D721Med (cell line): ENCODE measurements at regions not wholly inside any gene's neighbourhood (a gene's known extent, or its start where the extent isn't known, plus 50 kb on each side); places are given as distances from the start of the nearest gene placed in this dataset.

ENCODE experiments used
- DNase-seq: peaks from one replicate; pipeline ENCODE4 v3.0.0; 2011; ENCODE audit warnings: low spot score; ENCODE audit not compliant: insufficient read length
- FAIRE-seq: peaks from 2 replicates; lab custom pipeline; 2011; peaks lifted over from hg19 to GRCh38; lab: Jason Lieb, UNC
- TF ChIP-seq, protein P1 (sequence below): IDR thresholded peaks from 2 replicates; pipeline ENCODE4 v1.5.1; 2012; ENCODE audit warnings: mild to moderate bottlenecking, control low read depth; ENCODE audit not compliant: insufficient read depth; ENCODE audit errors: missing control alignments

DNA sequence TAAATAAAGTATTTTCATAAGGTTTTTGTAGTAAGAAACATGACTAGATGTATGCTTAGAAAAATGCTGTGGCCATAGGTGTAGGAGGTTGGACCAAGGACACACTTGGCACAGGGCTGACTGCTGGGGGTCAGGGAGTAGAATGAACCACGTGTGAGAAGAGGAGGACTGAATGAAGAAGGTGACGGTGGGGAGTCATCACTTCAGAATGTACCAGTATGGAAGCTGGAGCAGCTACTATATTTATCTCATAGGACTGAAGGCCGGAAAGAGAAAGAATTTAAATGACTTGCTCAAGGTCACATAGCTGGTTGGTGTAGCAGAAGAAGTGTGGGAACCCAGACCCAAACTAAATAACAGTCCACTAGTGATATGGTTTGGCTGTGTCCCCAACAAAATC is 79.8 kb upstream of the HAO2 start:
- no peak for FAIRE-seq
- TF ChIP-seq, protein P1, sequence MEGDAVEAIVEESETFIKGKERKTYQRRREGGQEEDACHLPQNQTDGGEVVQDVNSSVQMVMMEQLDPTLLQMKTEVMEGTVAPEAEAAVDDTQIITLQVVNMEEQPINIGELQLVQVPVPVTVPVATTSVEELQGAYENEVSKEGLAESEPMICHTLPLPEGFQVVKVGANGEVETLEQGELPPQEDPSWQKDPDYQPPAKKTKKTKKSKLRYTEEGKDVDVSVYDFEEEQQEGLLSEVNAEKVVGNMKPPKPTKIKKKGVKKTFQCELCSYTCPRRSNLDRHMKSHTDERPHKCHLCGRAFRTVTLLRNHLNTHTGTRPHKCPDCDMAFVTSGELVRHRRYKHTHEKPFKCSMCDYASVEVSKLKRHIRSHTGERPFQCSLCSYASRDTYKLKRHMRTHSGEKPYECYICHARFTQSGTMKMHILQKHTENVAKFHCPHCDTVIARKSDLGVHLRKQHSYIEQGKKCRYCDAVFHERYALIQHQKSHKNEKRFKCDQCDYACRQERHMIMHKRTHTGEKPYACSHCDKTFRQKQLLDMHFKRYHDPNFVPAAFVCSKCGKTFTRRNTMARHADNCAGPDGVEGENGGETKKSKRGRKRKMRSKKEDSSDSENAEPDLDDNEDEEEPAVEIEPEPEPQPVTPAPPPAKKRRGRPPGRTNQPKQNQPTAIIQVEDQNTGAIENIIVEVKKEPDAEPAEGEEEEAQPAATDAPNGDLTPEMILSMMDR = no peak
- DNase-seq = no peak

- no peak for FAIRE-seq
- TF ChIP-seq, protein P1 = no peak
- DNase-seq = no peak
Measured at GRCh38 chr1:119290297-119290696, 78.3 kb upstream of the HAO2 start.

DNA sequence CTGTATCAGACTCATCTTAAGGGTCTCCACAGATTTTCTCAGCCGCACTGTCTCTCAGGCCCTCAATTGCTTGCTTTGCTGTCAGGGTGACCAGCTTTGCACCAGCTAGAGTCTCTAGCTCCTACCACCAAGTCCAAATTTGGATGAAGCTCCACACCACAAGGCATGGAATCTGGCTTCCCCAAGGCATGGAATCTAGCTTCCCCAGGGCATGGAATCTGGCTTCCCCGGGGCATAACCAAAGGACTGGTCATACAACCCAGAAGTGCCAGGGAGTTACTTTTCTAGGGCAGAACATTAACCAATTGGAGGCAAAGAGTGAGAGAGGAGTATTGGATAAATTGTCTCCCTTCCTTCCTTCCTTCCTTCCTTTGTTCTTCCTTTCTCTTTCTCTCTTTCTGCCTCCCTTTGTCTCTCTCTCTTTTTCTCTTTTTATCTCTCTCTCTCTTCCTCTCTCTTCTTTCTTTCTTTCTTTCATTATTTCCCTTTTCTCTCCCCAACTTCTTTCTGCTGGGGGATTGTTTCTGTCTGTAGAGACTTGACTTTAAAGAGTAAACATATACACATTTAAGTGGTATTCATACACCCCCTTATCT is 76.9 kb upstream of the HAO2 start:
- no peak for FAIRE-seq
- no peak for DNase-seq
- TF ChIP-seq, protein P1 = no peak

GRCh38 chr1:119293797-119294196 is 74.8 kb upstream of the HAO2 start:
- FAIRE-seq (no peak), DNase-seq (no peak)
- TF ChIP-seq, protein P1 = no peak

DNA sequence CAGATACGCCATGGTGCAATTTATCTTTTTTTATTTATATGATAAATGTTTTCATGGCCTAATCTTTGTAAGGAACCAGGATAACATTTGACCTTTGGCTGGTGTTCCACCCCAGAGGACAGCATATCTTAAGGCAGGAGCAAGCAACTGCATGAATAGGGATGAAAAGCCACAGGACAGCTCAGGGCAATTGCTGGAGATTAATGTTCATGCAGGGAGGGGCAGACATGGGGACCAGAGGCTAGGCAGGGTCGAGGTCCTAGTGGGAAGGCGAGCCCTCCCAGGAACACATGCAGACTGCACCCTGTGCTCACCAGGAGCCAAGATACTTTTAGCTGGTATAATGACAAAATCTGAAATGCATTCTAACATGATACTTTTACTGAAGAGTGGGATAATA is 74.4 kb upstream of the HAO2 start:
- TF ChIP-seq, protein P1 = no peak
- FAIRE-seq (no peak), DNase-seq (no peak)

DNA sequence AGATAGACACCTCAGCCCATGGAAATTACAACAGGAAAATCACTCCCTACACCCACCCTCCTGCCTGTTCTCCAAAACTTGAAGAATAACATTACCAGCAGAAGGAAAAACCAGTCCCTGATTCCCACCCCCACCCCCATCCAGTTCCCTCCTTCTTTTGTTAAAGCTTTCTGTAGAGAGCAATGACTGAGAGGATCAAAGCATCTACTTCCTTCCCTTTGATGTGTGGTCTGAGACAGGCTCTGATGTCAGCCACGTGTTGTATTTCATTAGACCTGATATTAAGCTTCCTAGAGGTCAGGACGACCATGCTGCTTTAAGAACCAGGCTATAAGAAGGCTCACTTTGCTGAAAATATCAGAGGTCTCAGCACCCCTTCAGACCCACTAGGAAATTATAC is 73.9 kb upstream of the HAO2 start:
- DNase-seq (no peak), FAIRE-seq (no peak)

More for the DNA sequence above, 73.9 kb upstream of the HAO2 start:
- TF ChIP-seq, protein P1 = no peak
